Stimulated activated CD8-positive, alpha-beta memory T cell treated with anti-CD3 and anti-CD28 coated beads, Interleukin-4, amount 100 ng/mL, for 48 hours (primary cell): ENCODE measurements at regions not wholly inside any gene's neighbourhood (a gene's known extent, or its start where the extent isn't known, plus 50 kb on each side); places are given as distances from the start of the nearest gene placed in this dataset.
"Not testable (repeated sequence)": the region's sequence is repeated elsewhere in the genome, so short reads cannot be mapped to it uniquely, and the experiment has no call there.

ENCODE experiments used
- DNase-seq: peaks from one replicate; pipeline ENCODE4 v3.0.0-alpha.2; 2020

GRCh38 chr4:9608300-9608699, 164.1 kb downstream of the DEFB131A start:
- no peak for DNase-seq

- DNase-seq, result not testable (repeated sequence)
Measured at GRCh38 chr4:9610321-9610720, 166.1 kb downstream of the DEFB131A start.

GRCh38 chr4:9611101-9611500, 166.9 kb downstream of the DEFB131A start:
- DNase-seq, result no peak

GRCh38 chr4:9636411-9636810, 145.0 kb upstream of the DRD5 start:
- DNase-seq, result not testable (repeated sequence)

- DNase-seq, result peak; percentile 23
Measured at GRCh38 chr4:9659678-9660077, 121.8 kb upstream of the DRD5 start.

GRCh38 chr4:9660955-9661354, 120.5 kb upstream of the DRD5 start:
- DNase-seq, result not testable (repeated sequence)

GRCh38 chr4:9670725-9671124, 110.7 kb upstream of the DRD5 start:
- not testable (repeated sequence) for DNase-seq

- not testable (repeated sequence) for DNase-seq
Measured at GRCh38 chr4:9677357-9677756, 104.1 kb upstream of the DRD5 start.

GRCh38 chr4:9679704-9680478, 101.5 kb upstream of the DRD5 start:
- DNase-seq, result no peak

GRCh38 chr4:9683174-9683573, 98.3 kb upstream of the DRD5 start:
- DNase-seq, result not testable (repeated sequence)

- DNase-seq, result not testable (repeated sequence)
Measured at GRCh38 chr4:9685016-9685415, 96.4 kb upstream of the DRD5 start.

- DNase-seq, result no peak
Measured at GRCh38 chr4:9685692-9686091, 95.7 kb upstream of the DRD5 start.

- DNase-seq, result not testable (repeated sequence)
Measured at GRCh38 chr4:9690636-9691237, 90.7 kb upstream of the DRD5 start.

GRCh38 chr4:9691238-9692065, 90.0 kb upstream of the DRD5 start:
- peak; percentile 93 for DNase-seq

- DNase-seq, result not testable (repeated sequence)
Measured at GRCh38 chr4:9692791-9693491, 88.5 kb upstream of the DRD5 start.

GRCh38 chr4:9694403-9694802, 87.0 kb upstream of the DRD5 start:
- not testable (repeated sequence) for DNase-seq

- DNase-seq, result peak; percentile 33
Measured at GRCh38 chr4:9695994-9696393, 85.4 kb upstream of the DRD5 start.

- not testable (repeated sequence) for DNase-seq
Measured at GRCh38 chr4:9696561-9696960, 84.9 kb upstream of the DRD5 start.

- DNase-seq, result not testable (repeated sequence)
Measured at GRCh38 chr4:9702019-9702418, 79.4 kb upstream of the DRD5 start.

- not testable (repeated sequence) for DNase-seq
Measured at GRCh38 chr4:9702696-9703095, 78.7 kb upstream of the DRD5 start.

GRCh38 chr4:9703391-9703790, 78.0 kb upstream of the DRD5 start:
- peak; percentile 85 for DNase-seq

- not testable (repeated sequence) for DNase-seq
Measured at GRCh38 chr4:9704126-9704525, 77.3 kb upstream of the DRD5 start.
